ENCODE measurements at regions not wholly inside any gene's neighbourhood (a gene's known extent, or its start where the extent isn't known, plus 50 kb on each side); places are given as distances from the start of the nearest gene placed in this dataset.

- Histone ChIP-seq H3K9ac (replicated peaks; ENCODE audit: extremely low read depth, insufficient read depth, low read length) (no peak overlapping the region), H4K20me1 (replicated peaks; ENCODE audit: control insufficient read depth, extremely low read depth, insufficient read depth, low read length) (no peaks in the 10 kb centered on the region), H3K27ac (ENCODE audit: insufficient read depth, low read depth, low read length) (no peak overlapping the region), H3K4me2 (ENCODE audit: insufficient read depth, low read length) (no peak overlapping the region), H2AFZ (ENCODE audit: low read depth, low read length) (no peak overlapping the region), H3K9me3 (replicated peaks; ENCODE audit: control insufficient read depth, insufficient read depth, low read length) (peaks cover 2% of the 10 kb centered on the region), H3K4me3 (replicated peaks in 1 of 3; ENCODE audit: insufficient read depth in 1 of 3, low read depth in 1 of 3, low read length in 3 of 3) (no peak overlapping the region), H3K9me1 (replicated peaks; ENCODE audit: control insufficient read depth, extremely low read depth, insufficient read depth, low read length) (no peaks in the 10 kb centered on the region), H3K27me3 (ENCODE audit: control insufficient read depth in 2 of 2, insufficient read depth in 2 of 2, low read length in 2 of 2) (no peaks in the 10 kb centered on the region), H3K4me1 (ENCODE audit: control insufficient read depth, extremely low read depth, insufficient read depth, low read length) (no peaks in the 10 kb centered on the region), H3K36me3 (ENCODE audit: control insufficient read depth in 2 of 2, extremely low read depth in 1 of 2, insufficient read depth in 2 of 2, low read length in 2 of 2) (no peaks in the 10 kb centered on the region), H3K79me2 (ENCODE audit: control insufficient read depth, insufficient read depth, low read length) (no peaks in the 10 kb centered on the region)
- no peak for DNase-seq (ENCODE audit: low read depth, low spot score)
- TF ChIP-seq MYC (IDR thresholded peaks at IDR 0.05; ENCODE audit: low read depth, low read length) (no peak), POLR2AphosphoS5 (IDR thresholded peaks at IDR 0.05; ENCODE audit: insufficient read depth, low read depth, low read length) (no peak), EZH2 (IDR thresholded peaks at IDR 0.05; ENCODE audit: borderline replicate concordance, low read depth, low read length, severe bottlenecking) (no peak), POLR2A (IDR thresholded peaks at IDR 0.05; ENCODE audit: low read depth, low read length) (no peak), GATA2 (IDR thresholded peaks at IDR 0.05; ENCODE audit: insufficient read depth, insufficient read length, low read depth, low read length) (no peak), FOS (IDR thresholded peaks at IDR 0.05; ENCODE audit: borderline replicate concordance, insufficient read depth, low read length) (no peak), JUN (IDR thresholded peaks at IDR 0.05; ENCODE audit: borderline replicate concordance, insufficient read depth, insufficient read length, low read depth) (no peak), CTCF (IDR thresholded peaks at IDR 0.05; ENCODE audit: extremely low read depth in 1 of 2, insufficient read depth in 1 of 2, low read depth in 1 of 2, low read length in 2 of 2) (no peak), MAX (IDR thresholded peaks at IDR 0.05; ENCODE audit: insufficient read depth, insufficient read length) (no peak)
- no TSS peak for BruUV-seq (replicated peaks)
- FAIRE-seq, result no peak
- ChIA-PET CTCF (no interaction called here), POLR2A (no interaction called here)
- dilution Hi-C loops (cut with MboI; ENCODE audit: extremely low pct_ligation_motif_present, low sequenced_read_pairs) (no loop called here), intact Hi-C loops (cut with micrococcal nuclease) (no loop called here)
These were observed 66.6 kb upstream of the ZNF479 start for GRCh38 chr7:57198801-57199200.

Data from endothelial cell of umbilical vein (primary cell).